K562 (cell line): ENCODE measurements at regions not wholly inside any gene's neighbourhood (a gene's known extent, or its start where the extent isn't known, plus 50 kb on each side); places are given as distances from the start of the nearest gene placed in this dataset.

Experiments used
- CTCF ChIP-seq, 3 experiments: IDR thresholded peaks in 2 of 3; conservative IDR thresholded peaks in 1 of 3; 2 replicates each; pipeline ENCODE4 v1.5.1; 2011 to 2012; ENCODE audit warnings: low read length in 3 of 3, mild to moderate bottlenecking in 3 of 3, control low read depth in 2 of 3, improper control_type of control experiment in 1 of 3, inconsistent platforms in 1 of 3, low read depth in 1 of 3, mixed read lengths in 1 of 3, moderate library complexity in 1 of 3; ENCODE audit not compliant: insufficient read depth in 2 of 3
- EZH2 ChIP-seq: IDR thresholded peaks from 2 replicates; pipeline ENCODE4 v1.6.1; 2012; ENCODE audit warnings: low read depth, mild to moderate bottlenecking, inconsistent platforms, low read length, borderline replicate concordance
- NFIC ChIP-seq: fragments of 450-650 bp; IDR thresholded peaks from 2 replicates; pipeline ENCODE4 v1.6.1; 2017; ENCODE audit warnings: mild to moderate bottlenecking, inconsistent platforms
- ZBTB2 ChIP-seq: fragments of 450-650 bp; IDR thresholded peaks from 2 replicates; pipeline ENCODE4 v1.6.1; 2016; ENCODE audit warnings: antibody characterized with exemption
- TF ChIP-seq, protein P1 (sequence below): fragments of 250-450 bp; sonication (Bioruptor Pico); IDR thresholded peaks from 2 replicates; pipeline ENCODE4 v1.5.0; 2021

DNA sequence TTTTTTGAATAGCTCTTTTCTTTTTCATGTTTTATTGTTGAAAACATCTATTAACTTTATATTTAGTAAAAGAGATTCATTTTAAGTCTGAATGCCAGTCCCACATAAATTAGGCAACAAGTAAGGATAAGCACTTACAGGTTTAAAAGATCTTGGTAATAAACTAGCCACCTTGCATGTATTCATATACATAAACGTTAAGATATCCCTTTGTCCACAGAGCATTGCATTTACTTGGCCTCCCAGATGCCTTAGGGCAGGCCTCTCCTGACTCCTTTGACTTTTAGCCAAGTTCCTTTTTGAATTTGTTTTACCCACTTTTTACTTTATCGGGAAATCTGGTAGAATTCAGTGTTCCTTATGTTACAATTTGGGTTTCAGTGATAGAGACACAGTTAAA, 331.7 kb downstream of the ETNK1 start:
- TF ChIP-seq NFIC (no peak), CTCF (IDR thresholded peaks at IDR 0.05 in 2 of 3, conservative IDR thresholded peaks at IDR 0.05 in 1 of 3; ENCODE audit: insufficient read depth in 2 of 3, low read depth in 1 of 3, low read length in 3 of 3) (no peak), ZBTB2 (no peak), EZH2 (no peak)
- TF ChIP-seq, protein P1, sequence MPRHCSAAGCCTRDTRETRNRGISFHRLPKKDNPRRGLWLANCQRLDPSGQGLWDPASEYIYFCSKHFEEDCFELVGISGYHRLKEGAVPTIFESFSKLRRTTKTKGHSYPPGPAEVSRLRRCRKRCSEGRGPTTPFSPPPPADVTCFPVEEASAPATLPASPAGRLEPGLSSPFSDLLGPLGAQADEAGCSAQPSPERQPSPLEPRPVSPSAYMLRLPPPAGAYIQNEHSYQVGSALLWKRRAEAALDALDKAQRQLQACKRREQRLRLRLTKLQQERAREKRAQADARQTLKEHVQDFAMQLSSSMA (CRISPR knock-in tag) = no peak
